Suprapubic skin (tissue), 4 donors: ENCODE measurements at regions not wholly inside any gene's neighbourhood (a gene's known extent, or its start where the extent isn't known, plus 50 kb on each side); places are given as distances from the start of the nearest gene placed in this dataset.

Experiments used
- EP300 ChIP-seq: sonication (generic); formaldehyde crosslinking; IDR thresholded peaks from one replicate; pipeline ENCODE4 v1.6.1; 2017; ENCODE audit warnings: antibody characterized with exemption
- POLR2A ChIP-seq, 2 donors: fragments of 450-650 bp; IDR thresholded peaks; one replicate each; pipeline ENCODE4 v1.6.1; 2017; ENCODE audit warnings: antibody characterized with exemption in 2 of 2, mild to moderate bottlenecking in 2 of 2, moderate library complexity in 2 of 2
- POLR2AphosphoS5 ChIP-seq, 3 donors: sonication (generic); formaldehyde crosslinking; IDR thresholded peaks; one replicate each; pipeline ENCODE4 v1.6.1; 2017; ENCODE audit warnings: antibody characterized with exemption in 3 of 3
- TF ChIP-seq, protein P1 (sequence below), 2 donors: fragments of 200-600 bp in 1 of 2; fragments of 450-650 bp in 1 of 2; sonication (generic) in 1 of 2; IDR thresholded peaks; one replicate each; pipeline ENCODE4 v1.5.1; 2016 to 2019; ENCODE audit warnings: antibody characterized with exemption in 2 of 2, mild to moderate bottlenecking in 1 of 2, moderate library complexity in 1 of 2

DNA sequence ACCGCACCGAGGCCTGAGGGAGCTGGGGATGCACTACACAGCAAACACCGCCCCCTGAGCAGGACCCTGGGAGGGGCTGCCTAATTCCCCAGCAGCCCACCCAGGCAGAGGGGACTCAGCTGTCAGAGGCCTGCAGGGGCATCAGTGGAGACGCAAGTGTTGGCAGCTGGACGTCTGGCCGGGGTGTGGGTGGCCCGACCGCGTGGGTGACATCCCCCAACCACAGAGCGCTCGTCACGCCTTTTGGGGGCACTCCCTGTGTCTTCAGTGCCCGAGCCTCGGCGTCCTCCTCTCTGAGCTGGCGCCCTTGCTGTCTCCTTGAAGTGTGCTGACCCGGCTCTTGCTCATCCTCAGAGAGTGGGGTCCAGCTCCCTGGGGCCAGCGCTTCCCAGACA is 150.2 kb downstream of the BRD1 start:
- TF ChIP-seq, protein P1, sequence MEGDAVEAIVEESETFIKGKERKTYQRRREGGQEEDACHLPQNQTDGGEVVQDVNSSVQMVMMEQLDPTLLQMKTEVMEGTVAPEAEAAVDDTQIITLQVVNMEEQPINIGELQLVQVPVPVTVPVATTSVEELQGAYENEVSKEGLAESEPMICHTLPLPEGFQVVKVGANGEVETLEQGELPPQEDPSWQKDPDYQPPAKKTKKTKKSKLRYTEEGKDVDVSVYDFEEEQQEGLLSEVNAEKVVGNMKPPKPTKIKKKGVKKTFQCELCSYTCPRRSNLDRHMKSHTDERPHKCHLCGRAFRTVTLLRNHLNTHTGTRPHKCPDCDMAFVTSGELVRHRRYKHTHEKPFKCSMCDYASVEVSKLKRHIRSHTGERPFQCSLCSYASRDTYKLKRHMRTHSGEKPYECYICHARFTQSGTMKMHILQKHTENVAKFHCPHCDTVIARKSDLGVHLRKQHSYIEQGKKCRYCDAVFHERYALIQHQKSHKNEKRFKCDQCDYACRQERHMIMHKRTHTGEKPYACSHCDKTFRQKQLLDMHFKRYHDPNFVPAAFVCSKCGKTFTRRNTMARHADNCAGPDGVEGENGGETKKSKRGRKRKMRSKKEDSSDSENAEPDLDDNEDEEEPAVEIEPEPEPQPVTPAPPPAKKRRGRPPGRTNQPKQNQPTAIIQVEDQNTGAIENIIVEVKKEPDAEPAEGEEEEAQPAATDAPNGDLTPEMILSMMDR (IDR thresholded peaks at IDR 0.05), result no peak
- TF ChIP-seq POLR2A (IDR thresholded peaks at IDR 0.05) (no peak), EP300 (no peak), POLR2AphosphoS5 (IDR thresholded peaks at IDR 0.05) (no peak)
